ENCODE measurements at regions not wholly inside any gene's neighbourhood (a gene's known extent, or its start where the extent isn't known, plus 50 kb on each side); places are given as distances from the start of the nearest gene placed in this dataset.

GRCh38 chr13:74706801-74707200 is 572.6 kb upstream of the KLF12 start:
- Histone ChIP-seq H3K4me2 (ENCODE audit: insufficient read depth in 1 of 2, low read depth in 2 of 2, low read length in 2 of 2) (no peak overlapping the region), H3K27me3 (replicated peaks in 1 of 4; ENCODE audit: control insufficient read depth in 3 of 4, extremely low read depth in 1 of 4, insufficient read depth in 3 of 4, low read length in 3 of 4) (no peaks in the 10 kb centered on the region), H2BK5ac (ENCODE audit: low read depth, low read length) (no peak overlapping the region), H3K4me1 (replicated peaks in 1 of 4; ENCODE audit: control insufficient read depth in 3 of 4, insufficient read depth in 4 of 4, low read length in 3 of 4) (no peaks in the 10 kb centered on the region), H3K79me2 (ENCODE audit: control insufficient read depth in 1 of 2, insufficient read depth in 2 of 2, low read length in 2 of 2) (no peaks in the 10 kb centered on the region), H2BK15ac (ENCODE audit: low read length) (no peak overlapping the region), H3K4me3 (ENCODE audit: extremely low read depth in 1 of 4, insufficient read depth in 2 of 4, low read depth in 3 of 4, low read length in 4 of 4) (no peak overlapping the region), H4K91ac (replicated peaks; ENCODE audit: insufficient read length, low read length) (no peak overlapping the region), H3K56ac (replicated peaks; ENCODE audit: insufficient read length, low read depth, low read length) (no peak overlapping the region), H3K9ac (replicated peaks in 1 of 4; ENCODE audit: extremely low read depth in 1 of 4, low read depth in 3 of 4, low read length in 3 of 4) (no peak overlapping the region), H3K14ac (ENCODE audit: insufficient read length) (no peak overlapping the region), H2AK5ac (ENCODE audit: low read depth, low read length) (no peak overlapping the region), H3K9me3 (ENCODE audit: insufficient read depth in 2 of 2, low read depth in 1 of 2, low read length in 1 of 2) (no peaks in the 10 kb centered on the region), H3K27ac (ENCODE audit: low read depth, low read length) (no peak overlapping the region), H4K8ac (ENCODE audit: extremely low read depth, insufficient read depth, low read length) (no peak overlapping the region), H3K18ac (ENCODE audit: extremely low read depth, low read length) (no peak overlapping the region), H2BK120ac (replicated peaks; ENCODE audit: low read depth, low read length) (no peak overlapping the region), H3K23ac (ENCODE audit: insufficient read length) (no peak overlapping the region), H3K79me1 (ENCODE audit: low read depth, low read length) (no peaks in the 10 kb centered on the region), H3K23me2 (ENCODE audit: low read depth, low read length) (no peaks in the 10 kb centered on the region; the same call in 1 of the 2 replicates), H3K4ac (replicated peaks; ENCODE audit: insufficient read length, low read depth, low read length) (no peak overlapping the region), H4K5ac (ENCODE audit: insufficient read length, low read depth, low read length) (no peak overlapping the region), H2AFZ (ENCODE audit: low read length) (no peak overlapping the region), H3K36me3 (ENCODE audit: control insufficient read depth in 2 of 4, insufficient read depth in 4 of 4, low read length in 3 of 4) (no peaks in the 10 kb centered on the region), H2BK12ac (ENCODE audit: low read depth, low read length) (no peak overlapping the region), H2BK20ac (ENCODE audit: low read length) (no peak overlapping the region), H4K20me1 (replicated peaks in 1 of 2; ENCODE audit: control insufficient read depth in 1 of 2, insufficient read depth in 2 of 2, low read length in 2 of 2) (no peaks in the 10 kb centered on the region)
- no peak for FAIRE-seq
- DNase-seq (ENCODE audit: low read depth in 1 of 2, low spot score in 2 of 2) = no peak
- WGBS, 2 experiments (ENCODE audit: extremely low coverage in 1 of 2, insufficient coverage in 1 of 2, insufficient read length in 1 of 2, insufficient replicate concordance in 2 of 2, low coverage in 1 of 2, low lambda C conversion rate in 2 of 2, missing lambda C conversion rate in 1 of 2) = 93% methylated on average over 2 of the region's 2 CpGs; no CpG with 5 or more reads in 1 of the 2 experiments
- CTCF ChIA-PET (ENCODE audit: partially characterized antibody) = interaction anchor here (1.8 kb wide), 1 partner anchor 133 kb away, joined by 5 read pairs; no protein-coding TSS in a partner anchor
- POLR2A ChIA-PET (ENCODE audit: partially characterized antibody) = no interaction called here
- TF ChIP-seq HDAC2 (IDR thresholded peaks at IDR 0.05; ENCODE audit: borderline replicate concordance in 1 of 2, low read depth in 2 of 2, low read length in 2 of 2) (no peak), CREB1 (IDR thresholded peaks at IDR 0.05) (no peak), YY1 (IDR thresholded peaks at IDR 0.05; ENCODE audit: low read depth, low read length) (no peak), CTBP2 (IDR thresholded peaks at IDR 0.05; ENCODE audit: borderline replicate concordance, insufficient read depth, insufficient read length, low read length) (no peak), EZH2 (IDR thresholded peaks at IDR 0.05; ENCODE audit: low read depth, low read length, severe bottlenecking) (no peak), RFX5 (IDR thresholded peaks at IDR 0.05; ENCODE audit: borderline replicate concordance, low read depth, low read length) (no peak), TEAD4 (IDR thresholded peaks at IDR 0.05; ENCODE audit: low read depth, low read length) (no peak), SP2 (IDR thresholded peaks at IDR 0.05; ENCODE audit: low read length) (no peak), BACH1 (IDR thresholded peaks at IDR 0.05; ENCODE audit: low read length) (no peak), BRCA1 (IDR thresholded peaks at IDR 0.05; ENCODE audit: low read depth, low read length) (no peak), SIRT6 (IDR thresholded peaks at IDR 0.05; ENCODE audit: low read length) (no peak), ASH2L (IDR thresholded peaks at IDR 0.05; ENCODE audit: low read length) (no peak), KDM5A (IDR thresholded peaks at IDR 0.05; ENCODE audit: low read length) (no peak), USF2 (IDR thresholded peaks at IDR 0.05; ENCODE audit: low read length) (no peak), CHD1 (IDR thresholded peaks at IDR 0.05; ENCODE audit: low read depth, low read length) (no peak)
